ENCODE measurements at regions not wholly inside any gene's neighbourhood (a gene's known extent, or its start where the extent isn't known, plus 50 kb on each side); places are given as distances from the start of the nearest gene placed in this dataset.

- H3K4me1 Mint-ChIP-seq (ENCODE audit: low read depth, unreplicated experiment) = no peaks in the 10 kb centered on the region
- no peaks in the 10 kb centered on the region for H3K9me3 Mint-ChIP-seq (ENCODE audit: unreplicated experiment)
- TF ChIP-seq CTCF (IDR thresholded peaks at IDR 0.05; ENCODE audit: partially characterized antibody, unreplicated experiment) = no peak
Observed at GRCh38 chr7:38017320-38017719, 96.9 kb downstream of the EPDR1 start.

GRCh38 chr7:38020121-38020785 lies 99.8 kb downstream of the EPDR1 start:
- H3K36me3 Mint-ChIP-seq (ENCODE audit: unreplicated experiment) = no peaks in the 10 kb centered on the region
- H3K4me3 Mint-ChIP-seq (ENCODE audit: unreplicated experiment) = no peak overlapping the region
- no peaks in the 10 kb centered on the region for H3K9me3 Mint-ChIP-seq (ENCODE audit: unreplicated experiment)
- H3K27ac Mint-ChIP-seq (ENCODE audit: unreplicated experiment) = no peak overlapping the region
- H3K27me3 Mint-ChIP-seq (ENCODE audit: unreplicated experiment) = no peaks in the 10 kb centered on the region
- no peak for TF ChIP-seq CTCF (IDR thresholded peaks at IDR 0.05; ENCODE audit: partially characterized antibody, unreplicated experiment)
- DNase-seq = no peak
- H3K4me1 Mint-ChIP-seq (ENCODE audit: low read depth, unreplicated experiment) = no peaks in the 10 kb centered on the region

More at GRCh38 chr7:38017320-38017719, 96.9 kb downstream of the EPDR1 start:
- Mint-ChIP-seq H3K27ac (ENCODE audit: unreplicated experiment) (no peak overlapping the region), H3K27me3 (ENCODE audit: unreplicated experiment) (no peaks in the 10 kb centered on the region), H3K36me3 (ENCODE audit: unreplicated experiment) (no peaks in the 10 kb centered on the region), H3K4me3 (ENCODE audit: unreplicated experiment) (no peak overlapping the region)
- DNase-seq = no peak

GRCh38 chr7:38021892-38022291 lies 101.5 kb downstream of the EPDR1 start:
- no peaks in the 10 kb centered on the region for H3K9me3 Mint-ChIP-seq (ENCODE audit: unreplicated experiment)
- no peak for TF ChIP-seq CTCF (IDR thresholded peaks at IDR 0.05; ENCODE audit: partially characterized antibody, unreplicated experiment)

GRCh38 chr7:38025815-38026214 lies 105.4 kb downstream of the EPDR1 start:
- Mint-ChIP-seq H3K27me3 (ENCODE audit: unreplicated experiment) (no peaks in the 10 kb centered on the region), H3K4me3 (ENCODE audit: unreplicated experiment) (no peak overlapping the region), H3K36me3 (ENCODE audit: unreplicated experiment) (no peaks in the 10 kb centered on the region), H3K27ac (ENCODE audit: unreplicated experiment) (no peak overlapping the region), H3K9me3 (ENCODE audit: unreplicated experiment) (no peaks in the 10 kb centered on the region), H3K4me1 (ENCODE audit: low read depth, unreplicated experiment) (no peaks in the 10 kb centered on the region)
- no peak for DNase-seq
- no peak for TF ChIP-seq CTCF (IDR thresholded peaks at IDR 0.05; ENCODE audit: partially characterized antibody, unreplicated experiment)

More at GRCh38 chr7:38021892-38022291, 101.5 kb downstream of the EPDR1 start:
- Mint-ChIP-seq H3K27me3 (ENCODE audit: unreplicated experiment) (no peaks in the 10 kb centered on the region), H3K4me3 (ENCODE audit: unreplicated experiment) (no peak overlapping the region), H3K4me1 (ENCODE audit: low read depth, unreplicated experiment) (no peaks in the 10 kb centered on the region), H3K36me3 (ENCODE audit: unreplicated experiment) (no peaks in the 10 kb centered on the region), H3K27ac (ENCODE audit: unreplicated experiment) (no peak overlapping the region)
- no peak for DNase-seq

GRCh38 chr7:38027884-38028455 lies 107.5 kb downstream of the EPDR1 start:
- Mint-ChIP-seq H3K9me3 (ENCODE audit: unreplicated experiment) (no peaks in the 10 kb centered on the region), H3K27ac (ENCODE audit: unreplicated experiment) (no peak overlapping the region), H3K36me3 (ENCODE audit: unreplicated experiment) (no peaks in the 10 kb centered on the region), H3K4me1 (ENCODE audit: low read depth, unreplicated experiment) (no peaks in the 10 kb centered on the region), H3K27me3 (ENCODE audit: unreplicated experiment) (no peaks in the 10 kb centered on the region), H3K4me3 (ENCODE audit: unreplicated experiment) (no peak overlapping the region)
- TF ChIP-seq CTCF (IDR thresholded peaks at IDR 0.05; ENCODE audit: partially characterized antibody, unreplicated experiment) = no peak
- no peak for DNase-seq
